WI38 (cell line): ENCODE measurements at regions not wholly inside any gene's neighbourhood (a gene's known extent, or its start where the extent isn't known, plus 50 kb on each side); places are given as distances from the start of the nearest gene placed in this dataset.

Experiments
- H3K4me3 ChIP-seq: 2 replicates; pipeline ENCODE4 v1.5.1; 2011; ENCODE audit warnings: low read depth, mild to moderate bottlenecking, control low read depth, low read length
- TF ChIP-seq, protein P1 (sequence below): IDR thresholded peaks from 2 replicates; pipeline ENCODE4 v1.5.1; 2012; ENCODE audit warnings: low read depth, mild to moderate bottlenecking, control low read depth, low read length

DNA sequence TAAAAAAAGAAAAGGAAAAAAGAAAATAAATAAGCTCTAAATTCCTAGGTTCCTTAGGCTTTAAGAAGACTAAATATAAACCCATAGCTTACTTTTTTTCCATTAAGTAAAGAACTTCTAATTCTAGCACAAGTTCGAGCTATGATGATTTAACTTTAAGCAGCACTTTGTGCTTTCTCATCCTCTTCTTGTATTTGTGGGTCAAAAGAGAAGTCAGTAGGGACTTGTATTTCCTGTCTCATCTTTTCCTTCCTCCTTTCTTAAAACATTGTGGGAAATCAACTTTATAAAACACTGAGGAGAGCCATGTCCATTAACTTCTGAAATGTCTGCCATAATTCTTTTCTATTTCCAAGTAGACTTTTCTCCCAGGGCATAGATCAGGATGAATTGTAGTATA lies 637.7 kb upstream of the CITED2 start:
- H3K4me3 ChIP-seq, result no peak overlapping the region
- TF ChIP-seq, protein P1, sequence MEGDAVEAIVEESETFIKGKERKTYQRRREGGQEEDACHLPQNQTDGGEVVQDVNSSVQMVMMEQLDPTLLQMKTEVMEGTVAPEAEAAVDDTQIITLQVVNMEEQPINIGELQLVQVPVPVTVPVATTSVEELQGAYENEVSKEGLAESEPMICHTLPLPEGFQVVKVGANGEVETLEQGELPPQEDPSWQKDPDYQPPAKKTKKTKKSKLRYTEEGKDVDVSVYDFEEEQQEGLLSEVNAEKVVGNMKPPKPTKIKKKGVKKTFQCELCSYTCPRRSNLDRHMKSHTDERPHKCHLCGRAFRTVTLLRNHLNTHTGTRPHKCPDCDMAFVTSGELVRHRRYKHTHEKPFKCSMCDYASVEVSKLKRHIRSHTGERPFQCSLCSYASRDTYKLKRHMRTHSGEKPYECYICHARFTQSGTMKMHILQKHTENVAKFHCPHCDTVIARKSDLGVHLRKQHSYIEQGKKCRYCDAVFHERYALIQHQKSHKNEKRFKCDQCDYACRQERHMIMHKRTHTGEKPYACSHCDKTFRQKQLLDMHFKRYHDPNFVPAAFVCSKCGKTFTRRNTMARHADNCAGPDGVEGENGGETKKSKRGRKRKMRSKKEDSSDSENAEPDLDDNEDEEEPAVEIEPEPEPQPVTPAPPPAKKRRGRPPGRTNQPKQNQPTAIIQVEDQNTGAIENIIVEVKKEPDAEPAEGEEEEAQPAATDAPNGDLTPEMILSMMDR, result no peak

DNA sequence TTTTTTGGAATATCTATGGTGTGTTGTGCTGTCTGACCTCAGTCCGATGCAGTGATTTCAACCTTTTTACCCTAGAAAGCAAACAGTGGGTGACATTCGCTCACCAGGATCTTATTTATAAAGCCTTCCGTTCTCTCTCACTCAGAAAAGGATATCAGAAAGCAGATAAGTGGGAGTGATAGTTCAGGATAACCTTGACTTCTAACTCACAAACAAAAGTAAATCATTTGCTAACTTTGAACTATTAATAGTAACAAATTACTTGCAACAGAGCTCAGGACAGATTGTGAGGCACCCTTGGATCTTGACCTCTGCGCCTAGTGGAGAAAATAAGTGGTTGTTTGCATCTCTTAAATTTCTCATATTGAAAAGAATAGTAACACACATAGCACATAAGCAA lies 637.1 kb upstream of the CITED2 start:
- TF ChIP-seq, protein P1, result no peak
- H3K4me3 ChIP-seq, result no peak overlapping the region

DNA sequence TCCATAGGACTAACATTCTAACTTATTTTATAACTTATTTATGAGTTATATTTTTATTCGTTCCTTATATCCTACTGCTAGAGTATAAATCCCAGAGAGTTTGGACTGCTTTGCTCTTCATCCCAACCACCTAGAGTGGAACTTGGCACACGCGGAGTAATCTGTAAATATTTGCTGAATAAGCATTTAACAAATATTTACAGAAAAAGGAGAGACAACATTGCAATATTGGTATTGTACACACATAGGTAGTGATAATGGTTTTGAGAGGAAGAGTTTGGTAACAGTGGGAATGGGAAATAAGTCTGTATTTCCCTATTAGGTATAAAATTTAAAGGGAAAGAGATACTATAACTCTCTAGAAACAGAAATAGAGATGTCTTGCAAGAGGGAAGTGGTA lies 634.8 kb upstream of the CITED2 start:
- no peak overlapping the region for H3K4me3 ChIP-seq
- TF ChIP-seq, protein P1, result no peak

DNA sequence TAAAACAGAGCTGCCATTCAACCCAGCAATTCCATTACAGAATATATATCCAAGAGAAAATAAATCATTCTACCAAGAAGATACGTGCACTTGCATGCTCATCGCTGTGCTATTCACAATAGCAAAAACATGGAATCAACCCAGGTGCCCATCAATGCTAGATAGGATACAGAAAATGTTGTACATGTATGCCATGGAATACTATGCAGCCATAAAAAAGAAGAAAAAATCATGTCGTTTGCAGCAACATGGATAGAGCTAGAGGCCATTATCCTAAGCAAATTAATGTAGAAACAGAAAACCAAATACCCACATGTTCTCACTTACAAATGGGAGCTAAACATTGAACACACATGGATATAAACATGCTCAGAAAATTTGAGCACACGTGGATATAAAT lies 633.1 kb upstream of the CITED2 start:
- TF ChIP-seq, protein P1, result no peak
- H3K4me3 ChIP-seq, result no peak overlapping the region

DNA sequence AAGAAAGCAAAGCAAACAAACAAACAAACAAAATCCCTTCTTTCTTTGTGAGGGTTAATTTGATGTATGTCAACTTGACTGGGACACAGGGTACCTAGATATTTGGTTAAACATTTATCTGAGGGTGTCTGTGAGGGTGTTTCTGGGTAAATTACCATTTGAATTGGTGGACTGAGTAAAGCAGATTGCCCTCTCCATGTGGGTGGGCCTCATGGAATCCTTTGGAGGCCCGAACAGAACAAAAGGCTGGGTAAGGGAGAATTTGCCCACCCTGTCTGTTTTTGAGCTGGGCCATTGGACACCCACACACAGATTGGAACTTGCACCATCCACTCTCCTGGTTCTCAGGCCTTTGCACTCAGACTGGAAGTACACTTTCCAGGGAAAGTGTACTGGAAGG lies 628.8 kb upstream of the CITED2 start:
- TF ChIP-seq, protein P1, result no peak
- no peak overlapping the region for H3K4me3 ChIP-seq

DNA sequence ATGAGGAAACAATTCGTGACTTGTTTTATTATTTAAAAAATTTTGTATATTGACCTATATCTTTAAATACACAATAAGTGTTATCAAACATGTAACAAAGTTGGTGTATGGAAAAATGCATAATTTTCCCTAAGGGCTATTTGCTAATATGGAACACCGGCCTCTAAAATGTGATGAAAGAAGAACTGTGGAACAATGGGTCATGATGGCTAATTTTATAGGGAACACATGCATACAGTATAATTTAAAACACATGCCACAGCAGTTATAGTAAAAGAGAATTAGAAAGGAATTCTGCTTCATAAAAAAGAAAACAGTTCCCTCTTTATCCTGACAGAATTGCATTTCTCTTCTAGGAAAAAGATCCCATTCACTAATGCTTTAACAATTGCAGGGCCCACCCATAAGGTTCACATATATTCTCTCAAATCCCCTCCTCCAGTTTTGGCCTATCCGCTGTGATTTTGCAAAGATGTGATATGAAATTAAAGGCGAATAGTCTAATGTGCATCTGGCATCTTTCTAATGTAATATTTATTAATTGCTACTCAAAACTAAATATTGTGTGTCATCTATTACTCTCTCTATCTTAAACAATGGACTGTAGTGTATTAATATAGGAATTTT lies 628.1 kb upstream of the CITED2 start:
- no peak overlapping the region for H3K4me3 ChIP-seq
- TF ChIP-seq, protein P1, result no peak

DNA sequence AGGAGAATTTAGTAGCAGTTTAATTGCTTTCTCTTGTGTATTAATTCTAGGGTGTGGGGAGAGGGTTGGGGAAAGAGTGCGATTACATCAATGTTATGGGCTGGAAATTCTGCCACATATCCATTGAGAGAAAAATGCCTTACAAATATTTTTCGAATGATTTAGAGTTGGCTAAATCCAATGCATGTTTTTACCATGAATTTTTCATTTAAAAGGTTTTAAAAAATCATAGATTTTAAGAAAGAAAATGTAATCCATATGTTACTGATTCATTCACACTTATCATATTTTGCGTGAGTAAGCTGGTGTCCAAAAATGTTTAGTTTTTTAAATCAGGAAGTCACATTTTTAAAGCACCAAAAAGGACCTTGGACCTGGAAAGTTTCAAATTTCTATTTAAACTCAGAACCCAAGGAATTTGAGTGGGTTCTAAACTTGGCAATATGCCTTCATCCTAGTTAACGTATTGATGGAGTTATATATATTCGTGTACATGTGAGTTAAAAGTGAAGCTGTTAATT lies 627.4 kb upstream of the CITED2 start:
- H3K4me3 ChIP-seq, result no peak overlapping the region

More for the DNA sequence above, 627.4 kb upstream of the CITED2 start:
- TF ChIP-seq, protein P1, result no peak
